Upper lobe of left lung (tissue), 4 donors: ENCODE measurements at regions not wholly inside any gene's neighbourhood (a gene's known extent, or its start where the extent isn't known, plus 50 kb on each side); places are given as distances from the start of the nearest gene placed in this dataset.

Experiments
- EP300 ChIP-seq, 4 donors: sonication (generic); formaldehyde crosslinking; IDR thresholded peaks; one replicate each; pipeline ENCODE4 v1.5.1; 2017; ENCODE audit warnings: antibody characterized with exemption in 4 of 4, control low read depth in 2 of 4
- POLR2A ChIP-seq, 4 donors: fragments of 450-650 bp; IDR thresholded peaks; one replicate each; pipeline ENCODE4 v1.5.1; 2016 to 2017; ENCODE audit warnings: antibody characterized with exemption in 4 of 4, mild to moderate bottlenecking in 2 of 4
- POLR2AphosphoS5 ChIP-seq, 2 donors: sonication (generic); formaldehyde crosslinking; IDR thresholded peaks; one replicate each; pipeline ENCODE4 v1.5.1; 2017; ENCODE audit warnings: antibody characterized with exemption in 2 of 2
- TF ChIP-seq, protein P1 (sequence below), 6 experiments: fragments of 450-650 bp in 4 of 6; fragments of 200-600 bp in 2 of 6; sonication (generic) in 2 of 6; IDR thresholded peaks; one replicate each; pipeline ENCODE4 v1.5.1; 2016 to 2019; ENCODE audit warnings: antibody characterized with exemption in 6 of 6

DNA sequence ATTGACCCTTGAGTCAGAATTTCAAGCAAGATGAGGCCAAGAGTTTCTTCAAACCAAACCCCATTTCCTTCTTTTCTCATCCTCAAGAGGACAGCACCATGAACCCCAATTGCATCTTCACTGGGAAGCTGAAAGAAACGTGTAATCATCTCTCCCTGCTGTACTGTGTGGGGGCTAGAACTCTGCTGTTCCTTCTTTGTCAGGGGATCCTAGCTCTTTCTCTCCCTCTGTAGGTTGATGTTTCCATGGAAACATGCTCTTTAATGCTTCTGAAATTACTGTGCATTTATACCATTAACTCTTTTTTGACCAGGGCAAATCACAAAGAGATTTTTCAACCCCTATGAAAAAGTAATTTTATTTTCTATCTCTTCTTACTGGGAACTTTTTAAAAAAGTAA lies 295.1 kb downstream of the GRIN2B start:
- TF ChIP-seq, protein P1, sequence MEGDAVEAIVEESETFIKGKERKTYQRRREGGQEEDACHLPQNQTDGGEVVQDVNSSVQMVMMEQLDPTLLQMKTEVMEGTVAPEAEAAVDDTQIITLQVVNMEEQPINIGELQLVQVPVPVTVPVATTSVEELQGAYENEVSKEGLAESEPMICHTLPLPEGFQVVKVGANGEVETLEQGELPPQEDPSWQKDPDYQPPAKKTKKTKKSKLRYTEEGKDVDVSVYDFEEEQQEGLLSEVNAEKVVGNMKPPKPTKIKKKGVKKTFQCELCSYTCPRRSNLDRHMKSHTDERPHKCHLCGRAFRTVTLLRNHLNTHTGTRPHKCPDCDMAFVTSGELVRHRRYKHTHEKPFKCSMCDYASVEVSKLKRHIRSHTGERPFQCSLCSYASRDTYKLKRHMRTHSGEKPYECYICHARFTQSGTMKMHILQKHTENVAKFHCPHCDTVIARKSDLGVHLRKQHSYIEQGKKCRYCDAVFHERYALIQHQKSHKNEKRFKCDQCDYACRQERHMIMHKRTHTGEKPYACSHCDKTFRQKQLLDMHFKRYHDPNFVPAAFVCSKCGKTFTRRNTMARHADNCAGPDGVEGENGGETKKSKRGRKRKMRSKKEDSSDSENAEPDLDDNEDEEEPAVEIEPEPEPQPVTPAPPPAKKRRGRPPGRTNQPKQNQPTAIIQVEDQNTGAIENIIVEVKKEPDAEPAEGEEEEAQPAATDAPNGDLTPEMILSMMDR (IDR thresholded peaks at IDR 0.05): no peak
- TF ChIP-seq POLR2A (IDR thresholded peaks at IDR 0.05) (no peak), POLR2AphosphoS5 (IDR thresholded peaks at IDR 0.05) (no peak), EP300 (IDR thresholded peaks at IDR 0.05) (no peak)
